CD1c-positive myeloid dendritic cell (primary cell): ENCODE measurements at regions not wholly inside any gene's neighbourhood (a gene's known extent, or its start where the extent isn't known, plus 50 kb on each side); places are given as distances from the start of the nearest gene placed in this dataset.

Experiments
- DNase-seq: peaks from one replicate; pipeline ENCODE4 v3.0.0-alpha.2; 2016; ENCODE audit errors: extremely low spot score

DNA sequence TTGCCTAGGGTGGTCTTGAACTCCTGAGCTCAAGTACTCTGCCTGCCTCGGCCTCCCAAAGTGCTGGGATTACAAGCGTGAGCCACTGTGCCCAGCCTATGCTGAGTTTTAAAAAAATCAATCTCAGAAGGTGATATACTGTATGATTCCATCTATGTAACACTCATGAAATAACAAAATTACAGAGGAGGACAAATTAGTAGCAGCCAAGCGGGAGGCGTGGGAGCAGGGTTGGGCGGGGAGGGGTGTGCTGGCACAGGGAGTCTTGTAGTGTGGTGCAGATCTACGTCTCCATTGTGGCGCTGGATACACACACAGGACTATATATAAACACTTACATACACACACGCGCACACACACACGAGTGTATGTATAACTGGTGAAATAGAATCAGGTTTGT lies 80.6 kb upstream of the LINGO1 start:
- DNase-seq: no peak

DNA sequence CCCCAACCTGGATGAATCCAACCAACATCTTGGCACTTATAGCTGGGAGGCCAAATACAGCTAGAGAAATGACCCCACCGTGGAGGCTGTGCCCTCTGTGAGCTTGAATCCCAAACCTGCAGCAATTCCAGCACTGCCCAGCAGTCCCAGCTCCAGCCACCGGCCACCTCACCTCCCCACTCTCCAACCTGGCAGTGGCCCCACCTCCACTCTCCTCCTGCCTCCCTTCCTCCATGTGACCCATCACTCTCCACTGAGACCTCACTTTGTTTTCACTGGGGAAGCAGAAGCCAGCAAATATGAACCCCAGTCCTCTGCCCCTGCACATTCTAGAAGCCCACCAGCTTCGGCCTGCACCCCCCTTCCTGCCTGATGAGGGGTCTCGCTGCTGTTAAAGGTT lies 79.7 kb upstream of the LINGO1 start:
- no peak for DNase-seq

DNA sequence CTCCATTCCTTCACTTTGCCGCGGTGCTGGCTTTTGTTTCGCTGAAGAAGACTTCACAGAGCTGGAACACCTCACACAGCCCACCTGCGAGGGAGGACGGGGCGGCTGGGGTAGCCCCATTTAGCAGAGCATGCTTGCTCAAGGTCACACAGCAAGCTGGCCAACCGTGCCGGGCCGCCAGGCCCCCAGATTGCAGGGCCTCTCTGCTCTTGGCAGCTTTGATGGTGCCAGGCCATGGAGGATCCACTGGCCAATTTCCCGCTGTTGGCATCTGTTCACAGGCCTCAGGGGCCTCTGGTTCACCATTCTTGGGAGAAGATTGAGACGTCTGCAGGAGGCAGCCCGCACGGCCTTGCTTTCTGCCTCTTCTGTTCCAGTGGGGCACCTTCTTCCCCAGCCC lies 77.9 kb upstream of the LINGO1 start:
- no peak for DNase-seq

DNA sequence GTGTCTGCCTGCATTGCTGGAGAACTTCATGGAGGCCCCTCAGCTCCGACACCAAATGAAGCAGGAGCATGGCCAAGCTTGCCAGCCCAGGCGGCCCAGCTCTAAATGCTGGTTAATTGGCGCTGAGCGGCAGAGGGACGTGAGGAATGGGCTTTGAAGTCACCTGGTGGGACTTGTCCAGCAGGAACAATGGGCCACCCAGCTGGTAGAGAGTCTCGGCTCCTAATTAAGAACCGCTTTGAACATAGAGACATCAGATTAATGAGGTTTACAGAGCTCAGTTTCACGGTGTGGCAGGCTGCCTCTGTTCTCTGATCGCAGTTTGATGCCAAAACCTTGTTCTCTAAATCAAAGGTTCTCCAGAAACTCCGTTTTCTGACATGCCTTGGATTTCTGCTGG lies 77.5 kb upstream of the LINGO1 start:
- no peak for DNase-seq

DNA sequence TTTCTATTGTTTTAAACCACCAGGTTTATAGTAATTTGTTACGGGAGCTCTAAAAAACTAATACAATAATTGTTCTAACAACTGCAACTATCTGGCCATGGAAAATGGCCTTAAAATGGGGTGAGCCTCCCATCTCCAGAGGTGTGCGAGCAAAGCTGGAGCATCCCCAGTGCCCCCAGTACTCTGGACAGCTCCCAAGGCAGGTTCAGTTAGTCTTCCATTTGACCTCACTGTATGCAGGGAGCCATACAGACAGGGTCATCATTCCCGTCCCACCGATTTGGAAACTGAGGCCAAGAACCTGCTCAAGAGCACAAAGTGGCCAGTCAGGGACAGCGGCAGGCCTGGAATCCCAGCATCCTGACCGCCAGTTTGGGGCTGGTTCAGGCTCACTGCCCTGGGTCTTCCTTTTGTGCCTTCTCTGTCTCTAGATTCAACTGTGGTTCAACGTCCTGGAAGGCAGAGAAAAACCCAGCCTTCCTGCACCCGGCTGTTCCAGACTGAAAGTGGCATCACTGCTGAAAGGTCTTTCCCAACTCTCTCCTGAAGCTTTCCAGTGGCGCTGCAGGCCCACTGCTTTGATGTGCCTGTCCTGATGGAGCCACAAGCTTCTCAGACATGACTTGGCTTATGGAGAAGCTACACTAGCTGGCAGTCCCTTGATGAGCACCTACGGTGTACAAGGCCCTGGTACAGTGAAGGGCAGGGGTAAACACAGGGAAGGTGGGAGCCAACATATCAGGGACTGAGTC lies 76.6 kb upstream of the LINGO1 start:
- DNase-seq: no peak

DNA sequence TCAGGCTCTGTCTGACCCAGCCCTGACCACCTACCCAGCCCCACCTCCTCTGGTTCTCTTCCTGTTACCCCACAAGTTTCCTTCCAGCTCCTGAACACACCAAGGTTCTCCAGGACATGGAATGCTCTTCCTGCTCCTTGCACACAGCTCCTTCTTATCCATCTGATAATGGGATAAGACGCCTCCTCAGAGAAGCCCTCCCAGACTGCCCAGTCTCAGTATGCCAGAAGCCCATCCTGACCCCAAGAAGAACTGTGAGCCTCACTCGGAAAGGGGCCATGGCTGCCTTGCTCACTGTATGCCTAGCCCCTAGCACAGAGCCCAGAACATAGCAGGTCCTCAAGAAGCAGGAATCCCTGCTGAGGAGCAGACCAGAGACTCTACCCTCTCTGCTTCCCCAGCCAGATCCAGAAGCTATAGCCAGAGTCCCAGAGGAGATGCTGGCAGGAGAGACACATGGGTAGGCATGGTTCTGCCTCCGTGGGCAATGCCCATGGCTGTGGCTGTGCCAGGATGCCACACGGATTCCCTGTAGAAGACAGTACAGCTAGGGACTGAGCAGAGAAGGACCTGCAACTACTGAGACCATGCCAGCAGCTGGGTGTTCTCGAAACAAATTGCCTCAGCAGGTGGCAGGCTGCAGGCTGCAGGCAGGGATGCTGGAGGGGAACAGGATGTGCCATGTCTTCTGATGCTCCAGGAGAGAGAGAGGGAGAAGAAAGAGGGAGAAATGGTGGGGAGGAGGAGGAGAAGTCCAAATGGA lies 74.0 kb upstream of the LINGO1 start:
- DNase-seq: no peak

DNA sequence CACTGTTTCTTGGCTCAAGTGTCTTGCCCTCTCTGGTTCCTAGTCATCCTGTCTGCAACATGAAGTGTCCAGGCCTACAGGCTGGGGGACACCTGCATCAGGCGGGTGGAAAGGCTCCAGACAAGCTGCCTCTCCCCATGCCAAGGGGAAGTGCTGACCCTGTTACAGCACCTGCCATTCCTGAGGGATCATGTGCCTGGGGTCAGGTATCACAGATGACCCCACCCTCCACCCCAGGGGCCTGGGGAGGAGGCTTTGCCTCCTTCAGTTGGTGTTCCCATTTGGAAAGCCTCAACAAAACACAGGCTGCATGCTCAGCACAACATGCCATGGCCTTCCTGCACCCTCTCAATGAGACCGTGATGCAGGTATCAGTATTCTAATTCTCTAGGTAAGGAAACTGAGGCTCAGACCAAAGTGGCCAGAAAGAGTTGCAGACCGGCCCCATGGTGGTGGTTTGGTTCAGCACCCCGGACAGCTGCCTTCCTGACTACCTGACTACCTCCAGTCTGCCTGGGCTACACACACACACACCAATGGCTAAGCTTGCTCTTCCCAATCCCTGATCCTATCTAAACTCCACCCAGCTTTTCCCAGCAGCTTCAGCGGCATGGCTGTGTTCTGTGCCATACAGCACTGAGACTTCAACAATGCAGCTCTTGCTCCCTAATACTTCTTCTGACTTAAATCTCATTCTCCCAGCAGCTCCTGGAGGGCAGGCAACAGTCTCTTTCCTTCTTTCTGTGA lies 69.7 kb upstream of the LINGO1 start:
- DNase-seq: no peak

DNA sequence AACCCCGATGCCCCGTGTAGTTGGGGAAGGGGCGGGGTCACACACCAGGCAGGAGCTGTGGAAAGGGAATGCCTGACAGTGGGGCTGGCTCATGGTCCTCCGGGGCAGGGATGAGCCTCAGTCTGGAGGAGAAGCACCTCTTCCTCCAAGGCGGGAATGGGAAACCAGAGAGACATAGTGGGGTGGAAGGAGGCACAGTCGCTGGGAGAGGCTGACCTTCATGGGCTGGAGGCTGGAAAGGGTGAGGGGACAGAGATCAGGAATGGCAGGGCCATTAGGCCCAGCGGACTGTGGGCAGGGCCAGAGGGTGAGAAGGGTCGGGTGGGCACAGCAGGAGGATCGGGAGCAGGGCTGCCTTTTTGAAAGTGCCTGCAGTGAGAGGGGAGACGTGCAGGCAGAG lies 65.8 kb upstream of the LINGO1 start:
- no peak for DNase-seq

DNA sequence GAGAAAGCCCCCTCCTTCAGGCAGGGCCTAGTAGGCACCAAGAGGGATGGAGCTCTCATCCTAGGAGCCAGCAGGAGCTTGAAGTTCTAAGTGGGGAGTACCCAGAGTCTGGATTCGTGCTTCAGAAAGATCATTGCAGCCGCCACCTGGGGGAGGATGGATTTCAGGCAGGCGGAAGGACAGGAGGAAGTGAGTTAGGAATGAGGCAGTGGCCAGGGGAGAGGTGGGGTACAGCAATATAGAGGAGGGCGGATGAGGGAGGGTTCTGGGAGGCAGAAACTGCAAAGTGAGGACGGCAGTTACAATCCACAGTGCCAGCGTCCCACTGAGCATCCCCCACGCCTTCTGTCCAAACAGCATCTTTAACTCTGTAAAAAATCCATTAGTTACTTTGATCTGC lies 65.2 kb upstream of the LINGO1 start:
- DNase-seq: no peak

DNA sequence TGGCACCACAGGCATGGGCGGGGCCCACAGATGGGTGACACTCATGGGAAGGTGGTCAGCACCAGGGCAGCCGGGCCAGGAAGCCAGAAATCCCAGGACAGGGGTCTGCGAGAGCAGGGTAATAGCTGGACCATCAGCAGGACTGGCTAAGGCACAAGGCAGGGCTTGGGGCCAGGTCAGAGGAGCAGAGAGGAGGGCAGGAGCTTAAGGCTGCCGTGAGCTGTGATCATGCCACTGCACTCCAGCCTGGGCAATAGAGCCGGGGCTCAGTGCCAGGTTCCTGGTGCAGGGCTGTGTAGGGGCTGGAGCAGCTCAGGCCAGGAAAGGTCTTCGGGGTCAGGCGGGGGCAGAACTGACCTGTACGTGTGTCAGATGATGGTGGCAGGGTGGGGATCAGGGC lies 64.2 kb upstream of the LINGO1 start:
- DNase-seq: no peak

DNA sequence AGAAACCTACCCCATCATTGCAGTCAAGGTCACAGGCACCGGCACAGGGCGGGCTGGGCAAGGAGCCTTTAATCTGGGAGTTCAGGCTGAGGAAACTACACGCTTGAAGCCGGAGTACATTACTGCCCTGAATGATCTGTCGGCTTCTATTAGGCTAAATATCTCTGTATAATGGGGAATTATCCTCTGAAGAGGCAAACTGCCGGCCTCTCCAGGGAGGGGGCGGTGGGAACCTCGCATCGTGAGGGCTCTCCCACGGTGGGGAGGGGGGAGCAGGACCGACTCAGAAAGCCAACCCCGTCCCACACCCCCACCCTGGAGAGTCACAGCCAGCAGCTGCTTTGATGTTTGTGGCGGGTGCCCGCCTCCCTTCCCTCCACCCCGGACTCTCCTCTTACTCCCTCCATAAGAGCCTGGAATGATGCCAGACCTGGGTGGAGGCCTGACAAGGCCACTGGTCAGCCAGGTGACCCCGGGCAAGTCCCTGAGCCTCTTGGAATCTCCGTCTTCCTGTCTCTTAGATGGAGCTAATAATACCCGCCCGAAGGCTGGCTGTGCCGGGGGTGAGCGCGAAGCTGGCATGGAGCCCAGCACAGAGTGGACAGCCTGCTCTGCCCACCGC lies 63.4 kb upstream of the LINGO1 start:
- no peak for DNase-seq

DNA sequence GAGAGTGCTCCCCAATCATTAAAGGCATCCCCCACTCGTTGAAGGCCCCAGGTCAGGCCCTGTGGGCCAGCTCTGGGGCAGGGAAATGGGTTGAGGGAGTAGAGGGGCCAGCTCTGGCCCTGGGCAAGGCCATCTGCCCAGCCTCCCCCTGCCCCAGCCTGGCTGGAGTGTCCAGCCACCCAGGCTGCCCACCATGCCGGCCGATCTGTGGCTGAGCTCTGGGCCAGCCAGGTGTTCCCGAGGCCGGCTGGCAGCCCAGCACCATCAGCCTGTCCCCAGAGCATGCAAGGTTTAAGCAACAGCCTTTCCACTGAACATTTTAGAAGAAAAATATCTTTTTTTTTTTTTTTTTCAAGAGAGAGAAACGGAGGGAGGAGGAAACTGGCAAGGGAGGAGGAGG lies 62.8 kb upstream of the LINGO1 start:
- no peak for DNase-seq

DNA sequence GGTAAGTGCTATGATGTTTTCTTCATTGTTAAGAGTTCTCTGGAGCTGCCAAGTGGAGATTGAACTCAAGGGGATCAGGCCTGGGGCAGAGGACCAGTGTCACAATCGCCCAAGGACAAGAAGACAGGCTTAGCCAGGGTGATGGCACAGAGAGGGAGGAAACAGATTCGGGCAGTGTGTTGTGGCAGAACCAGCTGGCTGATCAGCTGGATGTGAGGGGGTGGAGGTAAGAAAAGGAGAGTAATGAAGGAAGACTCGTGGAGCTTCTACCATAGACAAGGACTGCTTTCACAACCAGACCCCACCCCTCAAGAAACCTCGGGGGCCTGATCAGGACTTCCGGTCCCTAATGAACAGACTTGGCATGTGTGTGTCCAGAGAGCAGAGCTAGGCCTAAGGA lies 60.9 kb upstream of the LINGO1 start:
- no peak for DNase-seq

DNA sequence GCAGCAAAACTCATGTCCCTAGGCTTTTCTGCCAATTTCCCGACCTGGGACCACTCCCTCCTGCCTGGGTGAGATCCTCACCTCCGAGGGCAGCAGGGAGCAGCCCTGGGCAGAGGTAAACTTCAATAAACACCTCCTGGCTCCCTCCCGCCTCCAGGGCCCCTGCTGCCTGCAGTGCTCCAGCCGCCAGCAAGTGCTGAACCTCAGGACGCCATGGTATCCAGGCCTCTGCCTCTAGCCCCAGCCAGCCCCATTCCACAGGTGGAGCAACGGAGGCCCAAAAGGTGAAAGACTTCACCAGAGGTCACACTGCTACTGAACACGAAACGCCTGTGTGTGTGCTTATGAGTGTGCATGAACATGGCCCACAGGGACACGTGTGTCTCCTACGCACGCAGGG lies 59.9 kb upstream of the LINGO1 start:
- no peak for DNase-seq

DNA sequence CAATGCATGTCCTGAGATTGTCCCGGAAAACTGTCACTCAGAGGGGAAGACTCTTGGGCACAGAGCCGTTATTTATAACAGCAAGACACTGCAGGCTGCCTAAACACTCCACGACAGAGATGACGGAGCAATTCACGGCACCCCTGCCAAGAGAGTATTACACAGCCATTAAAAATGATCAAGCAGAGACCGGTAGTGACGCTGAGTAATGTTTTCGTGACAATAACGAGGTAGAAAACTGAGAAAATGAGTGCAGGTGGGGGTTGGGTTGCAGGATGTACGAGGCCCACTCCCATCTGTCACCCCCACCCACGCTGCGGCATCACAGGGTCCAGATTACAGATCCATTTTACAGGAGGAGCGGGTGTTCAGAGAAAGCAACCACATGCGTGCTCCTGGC lies 58.9 kb upstream of the LINGO1 start:
- DNase-seq: no peak

DNA sequence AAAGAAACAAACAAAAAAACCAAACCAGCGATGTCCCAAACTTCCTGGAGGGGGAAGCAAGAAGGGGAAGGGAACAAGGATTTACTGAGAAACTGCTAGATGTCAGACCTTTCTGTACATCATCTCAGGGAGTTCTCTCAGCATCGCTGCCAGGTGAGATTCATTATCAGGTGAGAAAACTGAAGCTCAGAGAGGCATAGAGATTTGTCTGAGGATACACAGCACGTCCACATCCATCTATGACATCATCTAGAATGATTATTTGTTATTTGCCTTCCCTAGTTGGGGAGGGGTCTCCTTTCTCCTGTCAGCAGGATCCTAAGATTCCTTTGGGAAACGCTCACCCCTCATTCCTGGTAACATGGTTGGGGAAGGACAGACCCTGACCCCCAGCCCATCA lies 57.1 kb upstream of the LINGO1 start:
- DNase-seq: no peak

DNA sequence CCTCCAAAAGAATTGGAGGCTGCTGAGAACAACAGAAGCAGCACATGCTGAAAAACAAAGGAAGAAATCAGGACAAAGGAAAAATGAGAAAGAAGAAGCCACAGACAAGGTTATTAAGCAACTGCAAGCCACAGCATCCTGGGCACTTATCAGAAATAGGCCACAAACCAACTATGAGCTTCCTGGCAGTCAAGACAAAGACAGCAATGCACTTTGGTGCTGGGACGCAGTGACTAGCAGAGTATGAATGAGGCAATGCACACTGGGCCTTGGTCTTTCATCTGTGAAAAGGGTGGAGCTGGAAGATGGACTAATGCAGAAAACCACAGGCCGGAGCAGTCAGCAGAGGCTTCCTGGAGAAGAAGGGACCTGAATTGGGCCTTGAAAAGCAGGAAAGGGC lies 56.0 kb upstream of the LINGO1 start:
- DNase-seq: no peak

DNA sequence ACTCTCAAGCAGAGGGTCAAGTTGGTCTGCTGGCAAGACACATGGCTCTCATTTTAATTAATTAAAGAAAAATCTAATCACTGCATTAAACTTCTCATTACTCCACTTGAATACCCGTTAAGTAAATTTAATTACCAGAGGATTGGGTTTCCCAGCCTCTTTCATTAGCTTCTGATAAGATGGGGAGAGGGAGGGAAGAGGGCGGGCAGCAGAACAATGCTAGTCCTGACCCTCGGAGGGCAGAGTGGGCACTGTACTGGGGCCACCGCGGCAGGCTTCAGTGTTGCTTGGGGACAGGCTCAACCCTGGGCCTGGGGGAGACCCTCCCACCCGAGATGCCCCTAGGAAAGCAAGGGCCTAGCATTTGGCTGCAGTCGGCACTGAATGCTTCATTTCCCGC lies 55.6 kb upstream of the LINGO1 start:
- DNase-seq: no peak

DNA sequence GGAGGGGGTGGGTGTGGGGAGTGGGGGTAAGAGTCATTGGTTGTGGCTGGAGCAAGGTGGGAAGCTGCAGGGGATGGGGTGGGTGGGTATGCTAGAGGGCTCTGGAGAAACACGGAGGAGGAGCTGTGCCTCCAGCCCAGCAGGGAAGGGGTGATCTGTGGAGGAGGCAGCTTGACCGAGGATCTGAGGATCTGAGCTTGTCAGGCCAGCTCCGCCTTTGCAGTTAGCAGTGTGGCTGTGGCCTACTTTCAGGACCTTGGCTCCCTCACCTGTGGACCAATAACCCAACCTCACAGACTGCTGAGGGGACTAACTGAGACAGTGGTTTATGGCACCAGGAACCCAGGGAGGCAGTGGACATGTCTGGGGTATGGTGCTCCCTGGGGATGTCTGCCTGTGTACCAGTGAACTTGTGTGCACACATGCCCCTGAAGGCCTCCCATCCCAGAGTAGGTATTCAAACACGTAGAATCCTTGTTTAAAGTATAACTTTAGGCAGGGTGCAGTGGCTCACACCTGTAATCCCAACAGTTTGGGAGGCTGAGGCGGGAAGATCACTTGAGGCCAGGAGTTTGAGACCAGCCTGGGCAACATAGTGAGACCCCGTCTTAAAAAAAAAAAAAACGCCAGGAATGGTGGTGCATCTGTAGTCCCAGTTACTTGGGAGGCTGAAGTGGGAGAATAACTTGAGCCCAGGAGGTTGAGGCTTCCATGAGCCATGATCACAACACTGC lies 52.5 kb upstream of the LINGO1 start:
- DNase-seq: no peak

DNA sequence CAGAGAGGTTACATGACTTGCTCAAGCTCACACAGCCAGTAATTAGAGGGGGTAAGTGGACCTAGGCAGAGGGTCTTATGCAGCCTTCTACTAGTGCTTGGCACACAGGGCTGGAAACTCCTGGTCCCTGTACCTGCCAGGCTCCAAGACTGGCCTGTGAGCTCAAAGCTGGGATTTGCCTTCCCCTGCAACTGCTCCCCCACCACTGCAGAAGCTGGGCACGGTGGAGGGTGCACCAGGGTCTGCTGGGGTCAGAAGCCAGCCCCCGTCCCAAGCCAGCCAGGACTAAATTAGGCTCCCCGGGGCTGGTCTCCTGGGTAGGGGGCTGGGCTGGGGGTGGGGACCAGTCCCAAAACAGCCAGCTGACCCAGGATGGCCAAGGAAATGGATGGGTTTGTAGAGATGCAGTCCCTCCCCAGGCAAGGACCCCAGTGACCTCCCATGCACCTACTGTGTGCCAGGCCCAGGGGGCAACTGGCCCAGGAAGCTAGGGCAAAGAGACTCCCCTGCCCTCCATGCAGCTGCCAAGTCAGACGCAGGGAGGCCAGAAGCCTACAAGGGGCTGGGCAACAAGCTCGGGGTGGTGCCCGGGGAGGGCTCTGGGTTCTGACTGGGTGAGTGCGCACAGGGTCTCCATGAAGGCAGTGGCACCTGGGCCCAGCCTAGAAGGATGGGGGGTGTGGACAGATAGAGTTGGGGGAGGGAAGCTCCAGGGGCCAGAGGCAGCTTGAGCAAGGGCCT lies 51.8 kb upstream of the LINGO1 start:
- DNase-seq: no peak

DNA sequence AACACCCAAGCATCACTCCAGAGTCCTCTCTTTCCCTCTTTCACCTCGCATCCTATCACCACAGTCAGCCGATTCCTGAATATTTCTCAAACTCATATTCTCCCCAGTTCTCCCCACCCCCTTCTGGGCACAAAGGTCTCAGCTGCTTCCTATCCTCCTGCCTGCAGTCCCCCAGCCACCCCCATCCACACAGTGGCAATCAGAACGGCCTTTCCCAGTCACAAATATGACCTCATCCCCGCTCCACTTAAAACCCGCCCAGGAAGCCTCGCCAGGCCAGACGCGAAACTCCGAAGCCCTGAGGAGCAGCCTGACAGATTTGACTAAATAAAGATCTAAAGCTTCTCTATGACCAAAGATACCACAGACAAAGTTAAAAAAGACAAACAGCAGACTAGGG lies 49.9 kb upstream of the LINGO1 start:
- DNase-seq: no peak
